ENCODE measurements at regions not wholly inside any gene's neighbourhood (a gene's known extent, or its start where the extent isn't known, plus 50 kb on each side); places are given as distances from the start of the nearest gene placed in this dataset.

DNA sequence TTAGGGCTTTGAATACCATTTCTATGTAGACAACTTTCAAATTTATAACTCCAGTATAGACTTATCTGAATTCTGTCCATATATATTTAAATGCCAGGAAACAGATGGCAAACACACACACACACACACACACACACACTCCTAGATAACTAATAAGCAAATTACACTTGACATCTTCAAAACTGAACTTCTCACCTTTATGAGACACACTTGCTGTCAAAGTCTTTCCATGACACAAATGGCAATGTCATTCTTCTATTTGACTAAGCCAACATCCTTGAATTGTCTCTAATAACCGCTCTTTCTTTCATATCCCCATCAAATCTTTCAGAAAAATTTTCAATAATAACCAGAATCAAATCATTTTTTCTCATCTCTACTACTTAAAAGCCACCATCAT lies 402.4 kb downstream of the PCDH18 start:
- Histone ChIP-seq H2BK120ac (ENCODE audit: low read depth, low read length) (no peak overlapping the region), H3K23ac (ENCODE audit: low read depth, low read length) (no peak overlapping the region), H3K56ac (ENCODE audit: extremely low read depth, insufficient read depth, low read length) (no peak overlapping the region), H4K5ac (ENCODE audit: low read depth, low read length) (no peak overlapping the region), H3K4me3 (ENCODE audit: insufficient read depth, low read depth, low read length) (no peak overlapping the region), H3K4me1 (ENCODE audit: control insufficient read depth, insufficient read depth, low read length) (no peaks in the 10 kb centered on the region), H3K36me3 (ENCODE audit: control insufficient read depth, insufficient read depth, low read length) (no peaks in the 10 kb centered on the region), H4K8ac (ENCODE audit: low read depth in 2 of 2, low read length in 2 of 2) (no peak overlapping the region), H4K91ac (ENCODE audit: insufficient read depth, low read depth, low read length) (no peak overlapping the region), H3K27me3 (ENCODE audit: control insufficient read depth, insufficient read depth, low read length) (no peaks in the 10 kb centered on the region), H2BK15ac (ENCODE audit: low read depth, low read length) (no peak overlapping the region), H2BK20ac (ENCODE audit: low read depth, low read length) (no peak overlapping the region), H2AFZ (replicated peaks; ENCODE audit: low read length, poor library complexity) (no peak overlapping the region), H4K20me1 (ENCODE audit: insufficient read depth, low read length) (no peaks in the 10 kb centered on the region), H2AK5ac (ENCODE audit: low read depth, low read length) (no peak overlapping the region), H3K9me1 (ENCODE audit: insufficient read depth, low read length) (no peaks in the 10 kb centered on the region), H3K18ac (ENCODE audit: low read depth, low read length) (no peak overlapping the region), H3K79me1 (ENCODE audit: low read depth in 1 of 2, low read length in 2 of 2) (no peaks in the 10 kb centered on the region), H3K4ac (ENCODE audit: low read depth, low read length) (no peak overlapping the region), H3K9ac (ENCODE audit: low read depth, low read length) (no peak overlapping the region), H3K14ac (replicated peaks; ENCODE audit: low read depth, low read length) (no peak overlapping the region), H2AK9ac (replicated peaks; ENCODE audit: low read depth, low read length, poor library complexity) (no peak overlapping the region), H3K4me2 (ENCODE audit: low read depth, low read length) (no peak overlapping the region), H3K27ac (ENCODE audit: insufficient read depth, low read length) (no peak overlapping the region), H2BK5ac (ENCODE audit: low read depth, low read length, poor library complexity, severe bottlenecking) (no peak overlapping the region), H3K9me3 (ENCODE audit: control insufficient read depth, insufficient read depth, low read length) (no peaks in the 10 kb centered on the region)
- dilution Hi-C loops (cut with HindIII; ENCODE audit: low sequenced_read_pairs, unreplicated experiment) (no loop called here), intact Hi-C loops (cut with micrococcal nuclease) (loop anchor here (10.0 kb wide), 4 partner anchors 245 to 1805 kb away; no protein-coding TSS in a partner anchor), in situ Hi-C loops (cut with MboI; ENCODE audit: low sequenced_read_pairs) (loop anchor here (10.0 to 25.0 kb wide), 2 partner anchors 395 to 1557 kb away; no protein-coding TSS in a partner anchor)
- TF ChIP-seq MXI1 (IDR thresholded peaks at IDR 0.05; ENCODE audit: borderline replicate concordance, low read depth, low read length) (no peak), SMC3 (IDR thresholded peaks at IDR 0.05; ENCODE audit: low read depth, low read length) (no peak), MAZ (IDR thresholded peaks at IDR 0.05; ENCODE audit: borderline replicate concordance, low read depth, low read length) (no peak)
- DNase-seq (no peak), ATAC-seq (ENCODE audit: low read depth) (no peak)
- POLR2A ChIA-PET (ENCODE audit: unreplicated experiment), result no interaction called here
- WGBS, 2 experiments (ENCODE audit: extremely low coverage in 2 of 2, insufficient read length in 1 of 2), result 100% methylated on average over 1 of the region's 1 CpG
- CTCF ChIA-PET, result no interaction called here
- no TSS peak for BruUV-seq (replicated peaks)

Measured in IMR-90 (cell line).